ENCODE measurements at regions not wholly inside any gene's neighbourhood (a gene's known extent, or its start where the extent isn't known, plus 50 kb on each side); places are given as distances from the start of the nearest gene placed in this dataset.

DNA sequence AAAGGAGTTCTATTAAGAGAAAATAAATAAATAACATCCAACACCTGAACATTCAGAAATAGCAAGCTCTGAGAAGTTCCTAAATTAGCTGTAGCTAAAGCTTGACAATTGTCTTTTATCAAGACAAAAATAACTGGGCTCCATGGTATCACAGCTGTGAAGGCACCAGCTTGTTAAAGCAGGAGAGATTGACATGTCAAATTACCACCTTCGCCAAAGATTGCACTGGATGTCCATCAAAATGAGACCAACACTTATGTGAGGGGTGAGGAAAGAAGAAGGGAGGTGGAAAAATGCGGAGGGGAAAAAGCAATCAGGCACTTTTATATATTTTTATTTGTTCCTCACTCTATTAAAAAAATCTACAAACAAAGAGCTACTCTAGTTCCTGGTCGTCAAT is 1827.5 kb upstream of the RAG2 start (continued):
- no peak for TF ChIP-seq TAF1 (IDR thresholded peaks at IDR 0.05; ENCODE audit: borderline replicate concordance, low read depth, low read length)

- no peak for FAIRE-seq
- Histone ChIP-seq H3K9me3 (replicated peaks; ENCODE audit: control insufficient read depth, insufficient read depth, low read length) (no peaks in the 10 kb centered on the region), H3K9ac (ENCODE audit: control insufficient read depth, insufficient read depth, low read length) (no peak overlapping the region), H3K27ac (ENCODE audit: control insufficient read depth, insufficient read depth) (no peak overlapping the region), H2AFZ (ENCODE audit: control insufficient read depth, low read depth, low read length) (no peak overlapping the region), H3K27me3 (replicated peaks in 1 of 2; ENCODE audit: control insufficient read depth in 2 of 2, insufficient read depth in 2 of 2, low read length in 1 of 2) (no peaks in the 10 kb centered on the region), H3K4me3 (no peak overlapping the region), H4K20me1 (ENCODE audit: control insufficient read depth, insufficient read depth) (no peaks in the 10 kb centered on the region), H3K4me2 (ENCODE audit: control insufficient read depth, insufficient read depth) (no peak overlapping the region), H3K36me3 (ENCODE audit: control insufficient read depth in 2 of 2, insufficient read depth in 2 of 2, low read length in 1 of 2) (no peaks in the 10 kb centered on the region), H3K4me1 (ENCODE audit: control insufficient read depth, insufficient read depth, low read length) (no peaks in the 10 kb centered on the region), H3K79me2 (ENCODE audit: control insufficient read depth, insufficient read depth, low read length) (no peaks in the 10 kb centered on the region)
- ChIA-PET RAD21 (ENCODE audit: unreplicated experiment) (no interaction called here), CTCF (interaction anchor here (1.0 to 1.4 kb wide), 2 partner anchors 22 to 68 kb away, joined by 3 read pairs; no protein-coding TSS in a partner anchor), SMC1A (ENCODE audit: uncharacterized antibody, unreplicated experiment) (no interaction called here), POLR2A (no interaction called here)
- WGBS (ENCODE audit: insufficient coverage, insufficient replicate concordance, low lambda C conversion rate, missing lambda C conversion rate), result 42% methylated on average over 2 of the region's 2 CpGs
- DNase-seq (ENCODE audit: low read depth, low spot score), result no peak
- no TSS peak for BruUV-seq (replicated peaks)
- ATAC-seq, result no peak
- TF ChIP-seq SIN3A (IDR thresholded peaks at IDR 0.05; ENCODE audit: low read depth, low read length) (no peak), KLF5 (IDR thresholded peaks at IDR 0.05; ENCODE audit: partially characterized antibody) (no peak), FOXM1 (IDR thresholded peaks at IDR 0.05; ENCODE audit: low read depth, low read length) (no peak), ZNF207 (IDR thresholded peaks at IDR 0.05; ENCODE audit: borderline replicate concordance) (no peak), HSF1 (IDR thresholded peaks at IDR 0.05; ENCODE audit: low read depth, low read length) (no peak), CREM (IDR thresholded peaks at IDR 0.05; ENCODE audit: low read depth) (no peak), CHD1 (IDR thresholded peaks at IDR 0.05; ENCODE audit: low read depth, low read length) (no peak), SMAD1 (IDR thresholded peaks at IDR 0.05; ENCODE audit: low read depth, partially characterized antibody) (no peak), IRF4 (IDR thresholded peaks at IDR 0.05; ENCODE audit: low read depth, low read length) (no peak), SMC3 (IDR thresholded peaks at IDR 0.05; ENCODE audit: borderline replicate concordance, low read length) (no peak), PAX5 (IDR thresholded peaks at IDR 0.05; ENCODE audit: borderline replicate concordance, low read depth, low read length) (no peak)
- TF ChIP-seq, protein P1, sequence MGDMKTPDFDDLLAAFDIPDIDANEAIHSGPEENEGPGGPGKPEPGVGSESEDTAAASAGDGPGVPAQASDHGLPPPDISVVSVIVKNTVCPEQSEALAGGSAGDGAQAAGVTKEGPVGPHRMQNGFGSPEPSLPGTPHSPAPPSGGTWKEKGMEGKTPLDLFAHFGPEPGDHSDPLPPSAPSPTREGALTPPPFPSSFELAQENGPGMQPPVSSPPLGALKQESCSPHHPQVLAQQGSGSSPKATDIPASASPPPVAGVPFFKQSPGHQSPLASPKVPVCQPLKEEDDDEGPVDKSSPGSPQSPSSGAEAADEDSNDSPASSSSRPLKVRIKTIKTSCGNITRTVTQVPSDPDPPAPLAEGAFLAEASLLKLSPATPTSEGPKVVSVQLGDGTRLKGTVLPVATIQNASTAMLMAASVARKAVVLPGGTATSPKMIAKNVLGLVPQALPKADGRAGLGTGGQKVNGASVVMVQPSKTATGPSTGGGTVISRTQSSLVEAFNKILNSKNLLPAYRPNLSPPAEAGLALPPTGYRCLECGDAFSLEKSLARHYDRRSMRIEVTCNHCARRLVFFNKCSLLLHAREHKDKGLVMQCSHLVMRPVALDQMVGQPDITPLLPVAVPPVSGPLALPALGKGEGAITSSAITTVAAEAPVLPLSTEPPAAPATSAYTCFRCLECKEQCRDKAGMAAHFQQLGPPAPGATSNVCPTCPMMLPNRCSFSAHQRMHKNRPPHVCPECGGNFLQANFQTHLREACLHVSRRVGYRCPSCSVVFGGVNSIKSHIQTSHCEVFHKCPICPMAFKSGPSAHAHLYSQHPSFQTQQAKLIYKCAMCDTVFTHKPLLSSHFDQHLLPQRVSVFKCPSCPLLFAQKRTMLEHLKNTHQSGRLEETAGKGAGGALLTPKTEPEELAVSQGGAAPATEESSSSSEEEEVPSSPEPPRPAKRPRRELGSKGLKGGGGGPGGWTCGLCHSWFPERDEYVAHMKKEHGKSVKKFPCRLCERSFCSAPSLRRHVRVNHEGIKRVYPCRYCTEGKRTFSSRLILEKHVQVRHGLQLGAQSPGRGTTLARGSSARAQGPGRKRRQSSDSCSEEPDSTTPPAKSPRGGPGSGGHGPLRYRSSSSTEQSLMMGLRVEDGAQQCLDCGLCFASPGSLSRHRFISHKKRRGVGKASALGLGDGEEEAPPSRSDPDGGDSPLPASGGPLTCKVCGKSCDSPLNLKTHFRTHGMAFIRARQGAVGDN (IDR thresholded peaks at IDR 0.05), result no peak
- TF ChIP-seq, protein P2, sequence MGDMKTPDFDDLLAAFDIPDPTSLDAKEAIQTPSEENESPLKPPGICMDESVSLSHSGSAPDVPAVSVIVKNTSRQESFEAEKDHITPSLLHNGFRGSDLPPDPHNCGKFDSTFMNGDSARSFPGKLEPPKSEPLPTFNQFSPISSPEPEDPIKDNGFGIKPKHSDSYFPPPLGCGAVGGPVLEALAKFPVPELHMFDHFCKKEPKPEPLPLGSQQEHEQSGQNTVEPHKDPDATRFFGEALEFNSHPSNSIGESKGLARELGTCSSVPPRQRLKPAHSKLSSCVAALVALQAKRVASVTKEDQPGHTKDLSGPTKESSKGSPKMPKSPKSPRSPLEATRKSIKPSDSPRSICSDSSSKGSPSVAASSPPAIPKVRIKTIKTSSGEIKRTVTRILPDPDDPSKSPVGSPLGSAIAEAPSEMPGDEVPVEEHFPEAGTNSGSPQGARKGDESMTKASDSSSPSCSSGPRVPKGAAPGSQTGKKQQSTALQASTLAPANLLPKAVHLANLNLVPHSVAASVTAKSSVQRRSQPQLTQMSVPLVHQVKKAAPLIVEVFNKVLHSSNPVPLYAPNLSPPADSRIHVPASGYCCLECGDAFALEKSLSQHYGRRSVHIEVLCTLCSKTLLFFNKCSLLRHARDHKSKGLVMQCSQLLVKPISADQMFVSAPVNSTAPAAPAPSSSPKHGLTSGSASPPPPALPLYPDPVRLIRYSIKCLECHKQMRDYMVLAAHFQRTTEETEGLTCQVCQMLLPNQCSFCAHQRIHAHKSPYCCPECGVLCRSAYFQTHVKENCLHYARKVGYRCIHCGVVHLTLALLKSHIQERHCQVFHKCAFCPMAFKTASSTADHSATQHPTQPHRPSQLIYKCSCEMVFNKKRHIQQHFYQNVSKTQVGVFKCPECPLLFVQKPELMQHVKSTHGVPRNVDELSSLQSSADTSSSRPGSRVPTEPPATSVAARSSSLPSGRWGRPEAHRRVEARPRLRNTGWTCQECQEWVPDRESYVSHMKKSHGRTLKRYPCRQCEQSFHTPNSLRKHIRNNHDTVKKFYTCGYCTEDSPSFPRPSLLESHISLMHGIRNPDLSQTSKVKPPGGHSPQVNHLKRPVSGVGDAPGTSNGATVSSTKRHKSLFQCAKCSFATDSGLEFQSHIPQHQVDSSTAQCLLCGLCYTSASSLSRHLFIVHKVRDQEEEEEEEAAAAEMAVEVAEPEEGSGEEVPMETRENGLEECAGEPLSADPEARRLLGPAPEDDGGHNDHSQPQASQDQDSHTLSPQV (IDR thresholded peaks at IDR 0.05), result no peak
- in situ Hi-C loops (cut with MboI), result no loop called here
- intact Hi-C loops (cut with micrococcal nuclease; ENCODE audit: unreplicated experiment), result no loop called here
These were observed 1825.0 kb upstream of the RAG2 start for GRCh38 chr11:38423042-38423441.

All from GM12878 (cell line).